Stomach smooth muscle (tissue), 2 donors: ENCODE measurements at regions not wholly inside any gene's neighbourhood (a gene's known extent, or its start where the extent isn't known, plus 50 kb on each side); places are given as distances from the start of the nearest gene placed in this dataset.

Experiments
- H3K27ac ChIP-seq: one replicate; pipeline ENCODE4 v1.7.0; 2013; ENCODE audit warnings: mild to moderate bottlenecking, low read length, inconsistent platforms
- H3K27me3 ChIP-seq, 2 donors: one replicate each; pipeline ENCODE4 v1.7.0; 2013; ENCODE audit warnings: low read length in 2 of 2; ENCODE audit not compliant: insufficient read depth in 2 of 2, control insufficient read depth in 1 of 2
- H3K36me3 ChIP-seq, 2 donors: one replicate each; pipeline ENCODE4 v1.7.0; 2013; ENCODE audit warnings: low read length in 2 of 2; ENCODE audit not compliant: control insufficient read depth in 2 of 2, insufficient read depth in 2 of 2
- H3K4me1 ChIP-seq: one replicate; pipeline ENCODE4 v1.7.0; 2013; ENCODE audit warnings: low read length; ENCODE audit not compliant: control insufficient read depth, insufficient read depth
- H3K4me3 ChIP-seq, 2 donors: one replicate each; pipeline ENCODE4 v1.7.0; 2013; ENCODE audit warnings: low read length in 2 of 2
- H3K9ac ChIP-seq, 2 donors: one replicate each; pipeline ENCODE4 v1.7.0; 2013; ENCODE audit warnings: low read length in 2 of 2, mild to moderate bottlenecking in 1 of 2
- H3K9me3 ChIP-seq, 2 donors: one replicate each; pipeline ENCODE4 v1.7.0; 2013; ENCODE audit warnings: low read length in 2 of 2; ENCODE audit not compliant: control insufficient read depth in 2 of 2
- donor health status: healthy.
- donor health status: Pancreatic carcinoma.

DNA sequence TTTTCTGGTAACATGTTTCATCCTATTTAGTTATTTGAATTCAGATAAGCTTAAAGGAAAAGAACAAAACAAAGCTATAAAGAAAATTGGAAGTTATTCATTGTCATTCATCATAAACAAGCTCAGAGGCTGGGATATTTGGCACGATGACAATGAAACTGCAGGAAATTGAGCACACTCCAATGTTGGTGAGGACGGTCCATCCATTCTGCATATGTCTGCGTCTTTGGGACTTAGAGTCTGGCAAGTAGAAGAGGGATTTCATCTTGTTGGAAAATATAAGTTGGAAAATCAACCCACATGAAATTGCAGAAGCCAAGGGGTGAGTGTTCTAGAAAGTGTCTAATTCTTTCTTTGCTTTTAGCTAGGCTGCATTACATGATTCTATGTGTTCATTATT lies 78.4 kb downstream of the HDGFL1 start:
- Histone ChIP-seq H3K27ac (no peak overlapping the region), H3K36me3 (no peaks in the 10 kb centered on the region), H3K4me3 (no peak overlapping the region), H3K27me3 (no peaks in the 10 kb centered on the region), H3K9ac (no peak overlapping the region), H3K9me3 (no peaks in the 10 kb centered on the region), H3K4me1 (no peaks in the 10 kb centered on the region)

DNA sequence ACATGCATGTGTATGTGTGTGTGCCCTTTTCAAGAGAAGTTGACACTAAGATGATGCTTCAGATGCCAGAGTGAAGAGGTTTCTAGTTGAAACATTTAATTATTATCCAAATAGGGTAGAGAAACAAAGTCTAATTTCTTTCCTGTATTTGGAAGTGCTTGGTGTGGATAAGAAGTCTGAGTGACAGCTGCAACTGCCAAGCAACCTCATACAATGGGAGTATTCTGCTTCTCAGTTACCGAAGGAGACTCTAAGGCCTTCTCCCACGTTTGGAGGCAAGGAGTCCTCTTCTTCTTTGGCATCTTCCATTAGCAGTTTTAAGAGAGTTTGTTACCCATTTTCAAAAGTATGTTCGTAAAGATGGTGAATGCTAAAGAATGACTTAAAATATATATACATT lies 82.4 kb downstream of the HDGFL1 start:
- Histone ChIP-seq H3K27me3 (no peaks in the 10 kb centered on the region), H3K9ac (no peak overlapping the region), H3K4me1 (no peaks in the 10 kb centered on the region), H3K9me3 (no peaks in the 10 kb centered on the region), H3K36me3 (no peaks in the 10 kb centered on the region), H3K4me3 (no peak overlapping the region), H3K27ac (no peak overlapping the region)

DNA sequence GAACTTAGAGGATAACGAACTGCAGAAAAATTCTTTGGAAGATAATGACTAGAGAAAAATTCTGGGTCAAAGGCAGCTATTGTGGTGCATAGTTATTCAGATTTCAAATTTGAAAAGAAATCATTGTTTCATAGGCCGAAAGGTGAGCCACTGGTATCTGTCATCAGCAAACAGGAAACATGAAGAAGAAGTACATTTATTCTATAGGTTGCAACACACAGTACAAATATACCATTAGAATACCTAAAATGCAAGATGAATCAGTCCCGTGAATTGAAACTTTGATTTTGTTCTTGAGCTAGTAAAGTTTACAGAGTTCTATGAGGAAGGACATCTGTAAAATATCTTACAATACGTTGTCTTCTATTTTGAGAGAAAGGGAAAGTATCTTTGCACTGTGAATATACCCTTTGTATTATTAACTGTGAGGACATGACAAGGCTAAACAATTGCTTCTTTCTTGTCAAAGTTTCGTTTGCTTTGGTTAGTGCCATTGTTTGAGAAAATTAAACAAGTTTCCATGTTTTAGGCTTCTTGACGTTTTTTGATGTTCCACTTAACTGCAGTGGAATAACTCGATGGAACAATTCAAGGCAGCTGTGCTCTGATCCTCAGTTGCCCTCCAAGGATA lies 84.7 kb downstream of the HDGFL1 start:
- Histone ChIP-seq H3K27ac (no peak overlapping the region), H3K9ac (no peak overlapping the region), H3K4me1 (no peaks in the 10 kb centered on the region), H3K9me3 (no peaks in the 10 kb centered on the region), H3K36me3 (no peaks in the 10 kb centered on the region), H3K27me3 (no peaks in the 10 kb centered on the region), H3K4me3 (no peak overlapping the region)

DNA sequence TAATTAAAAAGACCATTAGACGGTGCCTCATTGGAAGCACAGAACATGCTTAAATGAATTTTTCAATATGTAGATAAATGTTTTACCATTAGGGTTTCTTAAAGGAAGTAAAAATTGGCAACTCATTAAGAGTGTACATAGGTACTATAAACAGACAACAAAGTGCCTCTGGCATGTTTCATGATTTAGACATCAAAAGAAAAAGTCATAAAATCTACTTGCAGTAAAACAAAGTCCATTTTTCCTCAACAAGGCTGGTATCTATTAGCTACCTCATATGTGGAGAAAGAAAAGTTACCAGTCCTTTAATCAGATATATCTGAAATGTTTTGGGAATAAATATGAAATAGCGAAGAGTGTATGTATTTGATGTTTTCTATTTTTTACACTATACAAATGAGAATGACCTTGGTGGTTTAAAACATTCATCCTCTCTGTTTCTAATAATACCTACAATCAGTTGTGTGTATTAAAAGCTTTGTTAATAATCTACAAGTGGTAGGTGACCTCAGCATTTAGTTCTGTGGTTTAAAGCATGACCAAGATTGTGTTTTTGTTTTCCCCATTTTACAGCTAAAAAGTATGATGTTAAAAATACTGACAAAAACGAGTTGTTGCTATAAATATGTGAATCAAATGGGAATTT lies 87.5 kb downstream of the HDGFL1 start:
- Histone ChIP-seq H3K9ac (no peak overlapping the region), H3K4me3 (no peak overlapping the region), H3K27ac (no peak overlapping the region), H3K36me3 (no peaks in the 10 kb centered on the region), H3K9me3 (no peaks in the 10 kb centered on the region), H3K4me1 (no peaks in the 10 kb centered on the region), H3K27me3 (no peaks in the 10 kb centered on the region)

DNA sequence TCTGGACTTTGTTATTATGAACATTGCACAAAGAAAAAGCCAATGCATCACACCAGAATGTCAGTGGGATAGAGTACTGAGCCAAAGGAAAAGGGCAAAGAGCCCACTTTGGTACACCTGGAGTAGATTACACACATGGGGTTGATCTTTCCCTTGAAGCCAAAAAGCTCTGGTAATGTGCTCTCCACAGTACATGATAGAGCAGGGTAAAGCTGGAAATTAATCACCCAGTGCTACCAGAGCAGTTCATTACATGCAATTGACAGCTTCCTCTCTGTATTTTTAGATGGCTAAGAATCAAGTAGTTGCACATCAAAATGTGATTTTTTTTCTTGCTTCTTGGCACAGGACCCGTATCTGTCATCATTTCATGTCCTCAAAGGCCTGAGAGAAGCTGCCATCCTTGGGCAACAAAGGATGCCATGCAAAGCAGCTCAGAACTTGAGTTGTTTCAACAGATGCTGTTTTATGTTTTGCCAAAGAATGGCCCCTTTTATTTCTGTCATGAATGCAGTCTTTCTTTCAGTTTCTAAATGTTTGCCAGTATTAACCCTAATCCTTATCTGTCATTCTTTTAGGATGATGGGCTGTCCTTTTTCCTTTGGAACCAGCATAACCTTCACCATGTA lies 88.1 kb downstream of the HDGFL1 start:
- Histone ChIP-seq H3K36me3 (no peaks in the 10 kb centered on the region), H3K27me3 (no peaks in the 10 kb centered on the region), H3K27ac (no peak overlapping the region), H3K4me3 (no peak overlapping the region), H3K4me1 (no peaks in the 10 kb centered on the region), H3K9me3 (no peaks in the 10 kb centered on the region), H3K9ac (no peak overlapping the region)

DNA sequence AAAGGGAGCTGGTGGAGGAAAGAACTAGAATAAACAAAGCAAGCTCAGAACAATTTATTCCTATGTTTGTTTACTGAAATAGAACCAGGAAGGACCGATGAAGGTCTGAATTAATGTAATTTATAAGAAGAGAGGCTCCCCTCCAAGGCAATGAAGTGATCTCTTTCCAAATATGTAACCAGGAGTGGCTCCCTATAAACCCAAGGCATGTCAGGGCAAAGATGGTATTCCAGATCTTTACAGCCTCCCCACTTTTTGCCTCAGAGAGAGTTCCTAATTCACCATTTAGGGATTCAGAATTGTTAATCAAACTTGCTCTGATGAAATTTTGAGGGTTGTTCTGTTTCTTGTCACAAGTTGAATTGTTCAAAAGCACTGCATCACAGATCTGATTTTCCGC lies 88.8 kb downstream of the HDGFL1 start:
- H3K4me3 ChIP-seq = no peak overlapping the region
- no peaks in the 10 kb centered on the region for H3K27me3 ChIP-seq
- no peaks in the 10 kb centered on the region for H3K36me3 ChIP-seq
- H3K9ac ChIP-seq = no peak overlapping the region
- no peaks in the 10 kb centered on the region for H3K4me1 ChIP-seq
- no peak overlapping the region for H3K27ac ChIP-seq
- no peaks in the 10 kb centered on the region for H3K9me3 ChIP-seq

DNA sequence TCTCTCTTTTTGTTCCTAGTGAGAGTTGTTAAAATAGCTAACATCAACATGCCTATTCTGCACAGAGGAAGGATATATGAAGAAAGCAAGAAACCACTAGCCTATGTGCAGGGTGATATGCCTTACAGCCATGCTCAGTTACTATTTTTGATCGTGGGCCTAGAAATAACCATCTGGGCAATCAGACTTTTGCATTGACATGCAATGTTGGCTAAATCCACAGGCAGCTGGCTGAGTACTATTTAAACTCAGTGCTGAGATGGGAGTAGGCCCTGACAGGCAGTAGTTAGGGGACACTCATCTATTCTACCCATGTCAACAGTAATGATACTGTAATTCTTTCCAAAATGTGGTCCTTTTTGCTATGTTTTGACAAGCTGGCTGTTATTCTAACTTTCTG lies 89.6 kb downstream of the HDGFL1 start:
- no peak overlapping the region for H3K9ac ChIP-seq

DNA sequence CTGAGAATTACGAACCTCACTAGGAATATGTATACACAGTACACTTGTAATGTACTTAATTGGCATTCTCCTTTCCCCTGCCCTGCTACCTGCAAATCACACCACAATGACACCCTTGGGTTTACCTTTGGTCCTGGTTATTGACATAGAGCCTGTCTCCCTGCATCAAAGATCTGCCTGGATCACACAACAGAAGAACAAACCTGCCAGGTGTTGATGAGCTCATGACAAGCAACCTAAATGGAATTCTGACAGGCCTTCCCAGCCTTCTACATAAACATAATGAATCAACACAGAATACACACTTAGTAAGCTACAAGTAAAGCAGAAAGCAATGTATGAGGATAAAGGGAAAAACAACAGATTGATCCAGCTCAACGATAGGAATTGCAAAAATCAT lies 95.6 kb downstream of the HDGFL1 start:
- no peaks in the 10 kb centered on the region for H3K9me3 ChIP-seq
- H3K4me1 ChIP-seq = no peaks in the 10 kb centered on the region
- H3K4me3 ChIP-seq = no peak overlapping the region
- H3K27ac ChIP-seq = no peak overlapping the region
- no peak overlapping the region for H3K9ac ChIP-seq
- no peaks in the 10 kb centered on the region for H3K27me3 ChIP-seq
- H3K36me3 ChIP-seq = no peaks in the 10 kb centered on the region

More for the DNA sequence above, 89.6 kb downstream of the HDGFL1 start:
- Histone ChIP-seq H3K4me1 (no peaks in the 10 kb centered on the region), H3K36me3 (no peaks in the 10 kb centered on the region), H3K4me3 (no peak overlapping the region), H3K9me3 (no peaks in the 10 kb centered on the region), H3K27me3 (no peaks in the 10 kb centered on the region), H3K27ac (no peak overlapping the region)

DNA sequence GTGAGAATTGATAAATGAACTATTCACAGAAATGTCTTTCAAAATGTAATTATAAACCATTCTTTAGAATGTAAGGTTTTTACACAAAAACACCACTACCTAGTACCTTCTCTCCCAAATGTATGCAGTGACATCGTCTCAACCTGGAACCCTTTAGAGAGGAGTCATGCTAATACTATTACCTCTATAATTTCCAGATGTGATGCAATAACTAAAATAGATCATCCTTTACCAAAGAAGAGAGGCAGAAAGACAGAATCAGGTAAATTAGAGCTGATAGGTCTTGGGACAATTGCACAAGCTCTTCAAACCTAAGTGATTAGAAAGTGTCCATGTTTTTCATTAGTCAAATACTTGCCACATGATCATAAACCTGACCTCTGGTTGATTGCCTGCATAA lies 96.7 kb downstream of the HDGFL1 start:
- Histone ChIP-seq H3K4me1 (no peaks in the 10 kb centered on the region), H3K4me3 (no peak overlapping the region), H3K27me3 (no peaks in the 10 kb centered on the region), H3K9me3 (no peaks in the 10 kb centered on the region), H3K9ac (no peak overlapping the region), H3K27ac (no peak overlapping the region), H3K36me3 (no peaks in the 10 kb centered on the region)

DNA sequence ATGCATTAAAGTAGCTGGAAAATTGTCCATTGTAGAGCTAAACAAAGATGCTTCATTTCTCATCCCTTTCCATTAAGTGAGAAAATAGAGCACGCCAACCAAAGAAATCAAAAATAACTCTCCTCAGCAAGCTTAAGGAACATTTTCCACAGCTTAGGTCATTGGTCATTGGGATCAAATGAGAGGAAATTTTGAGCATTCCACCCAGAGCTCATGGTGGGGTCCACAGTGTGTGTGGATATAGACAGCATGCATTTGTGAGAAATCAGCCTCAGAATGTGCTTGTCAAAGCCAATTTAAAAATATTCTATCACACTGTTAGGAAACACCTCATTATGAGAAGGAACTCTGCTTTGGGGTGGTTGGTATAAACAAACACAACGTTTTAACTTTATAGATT lies 97.2 kb downstream of the HDGFL1 start:
- Histone ChIP-seq H3K4me1 (no peaks in the 10 kb centered on the region), H3K36me3 (no peaks in the 10 kb centered on the region), H3K9me3 (no peaks in the 10 kb centered on the region), H3K27ac (no peak overlapping the region), H3K4me3 (no peak overlapping the region), H3K9ac (no peak overlapping the region), H3K27me3 (no peaks in the 10 kb centered on the region)

DNA sequence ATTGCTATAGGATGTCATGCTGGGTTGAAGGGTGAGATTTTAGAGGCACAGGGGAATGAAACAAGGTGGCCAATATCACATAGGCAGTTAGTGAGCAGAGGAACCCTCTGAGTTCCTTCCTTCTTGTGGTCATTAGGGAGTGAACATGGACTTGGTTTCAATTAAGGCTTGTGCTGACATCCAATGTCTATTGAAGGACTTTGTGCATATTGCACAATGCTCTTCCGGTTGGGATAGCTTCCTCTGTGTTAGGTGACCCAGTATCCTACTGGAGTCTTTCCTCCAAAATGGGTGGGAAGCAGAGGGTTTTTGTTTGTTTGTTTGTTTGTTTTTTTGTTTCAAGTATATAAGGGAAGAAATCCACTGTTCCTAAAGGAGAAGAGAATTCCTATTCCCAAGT lies 98.5 kb downstream of the HDGFL1 start:
- no peak overlapping the region for H3K9ac ChIP-seq
- H3K27me3 ChIP-seq = no peaks in the 10 kb centered on the region
- no peak overlapping the region for H3K27ac ChIP-seq
- H3K4me3 ChIP-seq = no peak overlapping the region
- no peaks in the 10 kb centered on the region for H3K4me1 ChIP-seq
- no peaks in the 10 kb centered on the region for H3K36me3 ChIP-seq
- no peaks in the 10 kb centered on the region for H3K9me3 ChIP-seq
